GM18858 (cell line): ENCODE measurements at regions not wholly inside any gene's neighbourhood (a gene's known extent, or its start where the extent isn't known, plus 50 kb on each side); places are given as distances from the start of the nearest gene placed in this dataset.

ENCODE experiments used
- ATAC-seq: cut with Tn5 transposase; IDR thresholded peaks from one replicate; pipeline ENCODE4 v1.9.1; 2021; ENCODE audit not compliant: unreplicated experiment

- no peak for ATAC-seq
Measured at GRCh38 chr10:125460326-125460725, 222.6 kb downstream of the TEX36 start.

- no peak for ATAC-seq
Measured at GRCh38 chr10:125457406-125457805, 225.6 kb downstream of the TEX36 start.

DNA sequence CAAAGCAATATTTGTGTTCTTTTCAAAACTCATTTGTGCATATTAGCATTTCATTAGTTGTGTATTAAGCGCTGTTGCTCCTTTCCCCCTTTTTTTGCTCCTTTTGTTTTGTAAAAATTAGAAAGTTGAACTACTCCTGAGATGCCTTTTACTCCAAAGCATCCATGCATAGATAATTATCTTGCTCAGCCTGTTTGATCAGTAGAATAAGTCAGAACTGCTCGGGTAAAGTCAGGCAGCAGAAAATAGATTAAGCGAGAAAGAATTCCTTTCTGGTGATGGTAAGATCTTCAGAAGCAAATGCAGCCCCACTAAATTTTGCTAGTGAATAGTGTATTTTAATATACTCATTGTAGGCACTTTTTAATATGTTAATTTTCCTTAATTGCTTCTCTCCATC is 227.1 kb downstream of the TEX36 start:
- ATAC-seq, result no peak

GRCh38 chr10:125455431-125455830 is 227.5 kb downstream of the TEX36 start:
- no peak for ATAC-seq

DNA sequence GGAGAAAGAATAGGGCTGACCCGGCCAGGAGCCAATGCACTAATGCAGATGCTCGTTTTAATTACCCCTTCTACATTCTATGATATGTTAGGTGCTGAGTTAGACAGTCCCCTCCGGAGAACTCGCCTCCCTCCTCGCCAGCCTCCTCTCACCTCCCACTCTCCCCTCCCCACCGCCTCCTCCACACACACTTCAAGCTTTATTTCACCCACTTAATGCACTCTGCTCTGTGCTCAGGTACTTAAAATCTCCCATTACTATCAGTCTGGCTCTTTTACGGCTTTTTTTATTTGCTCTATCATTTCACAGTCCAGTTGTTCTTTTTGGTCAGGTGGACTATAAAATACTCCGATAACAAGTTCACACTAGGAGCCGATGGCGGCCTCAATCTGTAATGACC is 231.6 kb downstream of the TEX36 start:
- no peak for ATAC-seq

DNA sequence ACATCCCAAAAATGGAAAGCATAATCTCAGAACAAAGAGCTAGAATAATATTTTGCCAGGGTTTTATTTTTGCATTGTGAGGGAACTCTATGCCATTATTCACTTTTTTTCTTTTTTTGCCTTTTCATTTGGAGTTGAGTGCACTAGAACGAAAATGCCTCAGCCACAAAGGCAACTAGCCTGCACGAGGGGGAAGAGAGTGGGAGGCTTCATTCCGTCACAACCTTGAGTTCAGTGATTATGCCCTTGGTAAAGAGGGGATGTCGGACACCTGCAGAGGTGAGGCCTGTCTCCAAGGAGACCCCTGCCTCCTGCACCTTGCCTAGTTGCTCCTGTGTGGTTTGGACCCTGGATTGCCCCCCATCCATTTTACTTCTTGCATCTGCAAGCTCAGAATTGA is 232.7 kb downstream of the TEX36 start:
- no peak for ATAC-seq

- ATAC-seq, result no peak
Measured at GRCh38 chr10:125449571-125449970, 233.4 kb downstream of the TEX36 start.

- no peak for ATAC-seq
Measured at GRCh38 chr10:125448596-125448995, 234.4 kb downstream of the TEX36 start.

- no peak for ATAC-seq
Measured at GRCh38 chr10:125444790-125445189, 238.2 kb downstream of the TEX36 start.

GRCh38 chr10:125442856-125443540 is 240.0 kb downstream of the TEX36 start:
- ATAC-seq, result no peak

DNA sequence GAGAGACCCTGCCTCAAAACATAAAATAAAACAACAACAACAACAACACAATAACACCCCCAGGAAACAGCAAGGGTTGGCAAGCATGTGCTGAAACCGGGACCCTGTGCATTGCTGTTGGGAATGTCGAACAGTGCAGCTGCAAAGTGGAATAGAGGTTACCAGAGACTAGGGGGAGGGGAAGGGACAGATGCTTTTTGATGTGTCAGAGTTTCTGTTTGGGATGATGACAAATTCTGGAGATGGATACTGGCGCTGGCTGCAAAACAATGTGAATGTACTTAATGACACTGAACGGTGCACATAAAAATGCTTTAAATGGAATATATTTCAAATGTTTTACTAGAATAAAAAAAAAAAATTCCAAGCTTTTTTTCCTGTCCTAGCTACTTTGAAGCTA is 241.8 kb downstream of the TEX36 start:
- ATAC-seq, result no peak

DNA sequence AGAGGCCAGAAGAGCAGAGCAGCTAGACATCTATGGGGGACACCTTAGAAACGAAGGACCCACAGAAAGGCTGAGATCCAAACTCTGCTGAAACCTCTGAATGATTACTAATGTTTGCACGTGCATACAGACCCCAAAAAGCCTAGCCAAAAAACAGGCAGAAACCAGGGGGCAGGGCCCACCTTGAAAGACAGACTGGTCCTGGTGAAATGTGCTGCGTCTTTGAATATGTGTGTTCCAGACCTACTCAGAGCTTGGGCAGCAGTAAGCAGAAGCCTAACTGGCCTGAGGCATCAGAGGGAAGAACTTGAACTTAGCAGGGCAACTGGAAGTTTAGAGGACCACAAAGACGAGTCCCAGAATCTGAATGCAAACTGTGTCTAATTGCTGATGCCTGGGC is 251.8 kb downstream of the TEX36 start:
- ATAC-seq, result no peak

- no peak for ATAC-seq
Measured at GRCh38 chr10:125428054-125428453, 254.9 kb downstream of the TEX36 start.

- ATAC-seq, result no peak
Measured at GRCh38 chr10:125424191-125424847, 258.6 kb downstream of the TEX36 start.

DNA sequence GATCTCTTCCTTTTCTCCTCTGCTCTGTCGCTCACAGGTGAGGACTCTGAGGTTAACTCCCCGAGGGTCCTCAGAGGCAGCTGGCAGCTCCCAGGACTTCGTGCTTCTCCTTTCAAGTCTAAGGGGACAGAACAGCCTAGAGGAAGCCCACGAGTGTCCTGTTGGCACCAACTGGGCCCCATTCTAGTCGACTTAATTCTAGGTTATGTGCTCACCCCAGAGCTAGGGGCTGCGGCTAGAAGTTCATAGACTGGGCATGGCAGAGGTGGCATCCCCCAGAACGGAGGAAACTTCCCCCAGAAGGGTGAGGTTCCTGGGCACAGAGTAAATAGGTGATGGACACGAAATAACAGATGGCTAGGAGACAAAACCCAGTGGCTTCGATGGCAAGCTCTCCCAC is 259.4 kb downstream of the TEX36 start:
- no peak for ATAC-seq

DNA sequence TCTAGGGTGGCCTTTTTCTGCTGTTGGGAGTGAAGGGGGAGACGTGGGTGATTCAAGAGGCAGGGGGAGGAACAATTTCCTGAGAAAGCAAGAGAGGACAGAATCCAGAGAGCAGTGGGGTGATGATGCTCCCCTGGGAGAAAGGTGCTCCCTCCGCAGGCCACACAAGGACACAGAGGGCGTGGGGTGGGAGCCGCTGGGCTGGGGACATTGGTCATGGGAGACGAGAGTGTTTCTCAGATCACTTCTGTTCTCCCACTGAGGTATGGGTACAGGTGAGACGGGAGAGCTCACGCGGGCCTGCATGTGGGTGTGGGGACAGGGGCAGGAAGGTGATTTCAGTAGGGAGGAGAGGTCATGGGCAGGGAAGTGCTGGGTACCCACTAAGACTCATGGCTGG is 259.5 kb upstream of the CTBP2 start:
- no peak for ATAC-seq

GRCh38 chr10:125419146-125419545 is 258.8 kb upstream of the CTBP2 start:
- no peak for ATAC-seq

- no peak for ATAC-seq
Measured at GRCh38 chr10:125417605-125418004, 257.2 kb upstream of the CTBP2 start.

DNA sequence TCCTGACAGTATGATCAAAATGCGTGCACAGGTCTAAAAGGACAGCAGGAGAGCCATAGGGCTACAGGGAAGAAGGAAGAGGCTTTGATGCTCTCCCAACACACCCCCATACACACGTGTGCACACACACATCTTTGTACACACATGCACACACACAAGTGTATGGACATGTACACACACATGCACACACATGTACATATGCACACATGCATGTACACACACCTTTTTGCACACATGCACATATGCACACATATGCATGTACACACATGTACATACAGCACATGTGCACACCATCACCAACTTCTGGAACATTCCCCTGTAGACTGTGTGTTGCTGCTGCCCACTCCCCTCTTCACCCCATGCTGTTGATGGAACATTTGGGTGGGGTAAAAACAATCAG is 255.6 kb upstream of the CTBP2 start:
- no peak for ATAC-seq

- no peak for ATAC-seq
Measured at GRCh38 chr10:125415006-125415633, 254.8 kb upstream of the CTBP2 start.

- ATAC-seq, result no peak
Measured at GRCh38 chr10:125411724-125412123, 251.4 kb upstream of the CTBP2 start.

DNA sequence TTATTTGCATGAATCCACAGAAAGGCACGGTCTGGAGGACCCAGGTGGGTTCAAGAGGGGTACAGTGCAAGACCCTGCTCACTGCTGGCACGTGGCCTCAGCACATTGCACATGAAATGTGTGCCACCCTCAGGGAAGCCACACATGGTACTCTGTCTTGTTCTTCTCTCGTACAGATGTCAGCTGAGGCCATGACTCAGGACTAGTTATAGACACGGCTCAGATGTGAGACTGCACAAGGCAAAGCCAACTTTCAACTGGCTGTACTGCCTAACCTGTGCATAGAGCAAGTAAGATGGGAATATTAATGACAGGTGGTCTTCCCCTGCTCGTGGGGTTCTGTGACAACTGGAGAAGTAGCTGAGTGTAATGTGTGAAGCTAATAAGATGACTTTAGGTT is 249.4 kb upstream of the CTBP2 start:
- ATAC-seq, result no peak
